Liver (tissue), 3 donors: ENCODE measurements at regions not wholly inside any gene's neighbourhood (a gene's known extent, or its start where the extent isn't known, plus 50 kb on each side); places are given as distances from the start of the nearest gene placed in this dataset.

Experiments used
- RAD21 ChIP-seq, 2 donors: IDR thresholded peaks; 2 replicates each; pipeline ENCODE4 v1.6.1; 2016; ENCODE audit warnings: antibody characterized with exemption in 2 of 2, mild to moderate bottlenecking in 2 of 2
- RXRA ChIP-seq, 2 donors: IDR thresholded peaks; 2 replicates each; pipeline ENCODE4 v1.6.1; 2017 to 2018; ENCODE audit warnings: antibody characterized with exemption in 2 of 2, mild to moderate bottlenecking in 1 of 2
- TF ChIP-seq, protein P1 (sequence below): fragments of 150-350 bp; IDR thresholded peaks from 2 replicates; pipeline ENCODE4 v1.5.1; 2017; ENCODE audit warnings: improper control_type of control experiment, low read depth, low read length; ENCODE audit not compliant: missing input control
- donor health status: healthy.
- donor health status: healthy.

GRCh38 chr7:91492317-91492716 lies 228.1 kb downstream of the FZD1 start:
- no peak for TF ChIP-seq RAD21 (IDR thresholded peaks at IDR 0.05)
- TF ChIP-seq, protein P1, sequence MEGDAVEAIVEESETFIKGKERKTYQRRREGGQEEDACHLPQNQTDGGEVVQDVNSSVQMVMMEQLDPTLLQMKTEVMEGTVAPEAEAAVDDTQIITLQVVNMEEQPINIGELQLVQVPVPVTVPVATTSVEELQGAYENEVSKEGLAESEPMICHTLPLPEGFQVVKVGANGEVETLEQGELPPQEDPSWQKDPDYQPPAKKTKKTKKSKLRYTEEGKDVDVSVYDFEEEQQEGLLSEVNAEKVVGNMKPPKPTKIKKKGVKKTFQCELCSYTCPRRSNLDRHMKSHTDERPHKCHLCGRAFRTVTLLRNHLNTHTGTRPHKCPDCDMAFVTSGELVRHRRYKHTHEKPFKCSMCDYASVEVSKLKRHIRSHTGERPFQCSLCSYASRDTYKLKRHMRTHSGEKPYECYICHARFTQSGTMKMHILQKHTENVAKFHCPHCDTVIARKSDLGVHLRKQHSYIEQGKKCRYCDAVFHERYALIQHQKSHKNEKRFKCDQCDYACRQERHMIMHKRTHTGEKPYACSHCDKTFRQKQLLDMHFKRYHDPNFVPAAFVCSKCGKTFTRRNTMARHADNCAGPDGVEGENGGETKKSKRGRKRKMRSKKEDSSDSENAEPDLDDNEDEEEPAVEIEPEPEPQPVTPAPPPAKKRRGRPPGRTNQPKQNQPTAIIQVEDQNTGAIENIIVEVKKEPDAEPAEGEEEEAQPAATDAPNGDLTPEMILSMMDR = no peak
- no peak for TF ChIP-seq RXRA (IDR thresholded peaks at IDR 0.05)
